Daoy (cell line): ENCODE measurements at regions not wholly inside any gene's neighbourhood (a gene's known extent, or its start where the extent isn't known, plus 50 kb on each side); places are given as distances from the start of the nearest gene placed in this dataset.
"Not testable (repeated sequence)": the region's sequence is repeated elsewhere in the genome, so short reads cannot be mapped to it uniquely, and the experiment has no call there.

Experiments
- DNase-seq: peaks from one replicate; pipeline ENCODE4 v3.0.0-alpha.2; 2015; ENCODE audit warnings: low read depth

DNA sequence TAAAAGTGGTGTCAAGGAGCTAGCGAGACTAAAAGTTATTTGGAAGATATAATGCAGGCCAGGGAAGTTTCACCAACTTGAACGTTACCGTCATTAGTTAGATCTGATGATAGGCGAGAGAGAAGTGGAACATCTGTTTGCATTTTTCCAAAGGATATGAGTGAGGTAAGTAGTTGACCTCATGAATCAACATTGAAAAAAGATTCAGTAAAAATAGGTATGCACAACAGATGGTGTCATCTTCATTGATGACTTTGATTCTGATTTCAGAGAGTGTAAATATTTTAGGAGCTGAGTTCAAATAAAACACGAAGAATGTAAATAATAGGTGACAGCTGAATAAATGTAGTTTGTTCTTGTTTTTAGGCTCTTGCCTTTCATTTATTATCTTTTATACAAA lies 998.9 kb upstream of the CDH6 start:
- DNase-seq, result no peak

DNA sequence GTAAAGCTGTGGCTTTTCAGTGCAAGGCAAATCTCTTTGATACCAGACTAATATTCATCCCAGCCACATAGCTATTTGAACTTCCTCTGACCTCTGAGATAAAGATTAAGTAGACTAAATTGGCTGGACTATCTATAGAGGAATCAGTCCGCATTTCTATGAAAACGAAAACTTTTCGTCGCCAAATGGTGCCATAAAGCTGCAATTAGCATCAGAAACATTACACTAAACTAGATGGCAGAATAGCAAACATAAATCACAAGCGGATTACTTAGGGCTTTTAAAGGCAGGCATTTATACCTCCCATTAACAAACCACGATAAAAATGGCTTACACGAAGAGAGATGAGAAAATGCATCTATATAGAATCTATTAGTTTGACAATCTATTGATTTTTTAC lies 1009.7 kb upstream of the CDH6 start:
- DNase-seq, result no peak

DNA sequence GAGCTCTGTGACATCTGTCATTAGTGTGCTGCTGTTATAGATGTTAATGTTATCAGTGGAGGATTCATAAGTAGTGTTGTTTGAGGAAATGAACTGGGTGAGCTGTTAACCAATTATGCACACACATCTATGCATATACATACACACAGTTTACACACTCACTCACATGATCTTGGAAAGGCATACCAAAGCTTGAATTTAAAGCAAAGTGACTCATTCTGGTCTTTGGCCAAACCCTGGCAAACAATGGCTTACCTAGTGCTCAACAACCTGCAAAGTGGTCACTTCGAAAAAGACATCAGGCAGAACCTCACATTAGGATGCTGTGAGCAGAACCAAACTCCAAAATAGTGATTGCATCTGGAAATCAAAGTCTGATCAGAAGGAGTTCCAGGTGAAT lies 1037.3 kb upstream of the CDH6 start:
- DNase-seq, result no peak

DNA sequence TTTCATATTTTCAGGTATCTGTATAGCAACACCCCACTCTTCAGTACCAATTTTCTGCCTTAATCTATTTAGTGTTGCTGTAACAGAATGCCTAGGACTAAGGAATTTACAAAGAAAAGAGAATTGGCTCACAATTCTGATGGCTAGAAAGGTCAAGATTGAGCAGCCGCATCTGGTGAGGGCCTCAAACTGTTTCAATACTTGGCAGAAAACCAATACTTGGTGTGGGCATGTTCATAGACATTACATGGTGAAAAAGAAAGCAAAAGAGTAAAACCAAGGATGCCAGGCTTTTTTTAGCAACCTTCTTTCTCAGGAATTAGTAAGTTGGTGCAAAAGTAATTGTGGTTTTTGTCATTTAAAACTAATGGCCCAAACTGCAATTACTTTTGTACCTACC lies 1041.1 kb upstream of the CDH6 start:
- no peak for DNase-seq

DNA sequence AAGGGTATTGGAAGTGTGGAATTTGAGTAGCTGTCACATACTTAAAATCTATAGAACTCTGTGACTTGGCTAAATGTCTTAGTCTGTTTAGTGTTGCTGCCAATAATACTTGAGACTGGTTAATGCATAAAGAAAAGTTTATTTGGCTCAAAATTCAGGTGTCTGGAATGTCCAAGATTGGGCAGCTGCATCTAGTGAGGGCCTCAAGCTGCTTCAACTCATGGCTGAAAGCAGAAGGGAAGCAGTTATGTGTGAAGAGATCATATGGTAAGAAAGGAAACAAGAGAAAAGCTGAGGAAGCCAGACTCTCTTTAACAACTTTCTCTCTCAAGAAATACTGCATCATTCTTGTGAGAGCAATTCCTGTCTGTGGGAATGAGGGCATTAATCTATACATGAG lies 1043.3 kb upstream of the CDH6 start:
- DNase-seq, result no peak

DNA sequence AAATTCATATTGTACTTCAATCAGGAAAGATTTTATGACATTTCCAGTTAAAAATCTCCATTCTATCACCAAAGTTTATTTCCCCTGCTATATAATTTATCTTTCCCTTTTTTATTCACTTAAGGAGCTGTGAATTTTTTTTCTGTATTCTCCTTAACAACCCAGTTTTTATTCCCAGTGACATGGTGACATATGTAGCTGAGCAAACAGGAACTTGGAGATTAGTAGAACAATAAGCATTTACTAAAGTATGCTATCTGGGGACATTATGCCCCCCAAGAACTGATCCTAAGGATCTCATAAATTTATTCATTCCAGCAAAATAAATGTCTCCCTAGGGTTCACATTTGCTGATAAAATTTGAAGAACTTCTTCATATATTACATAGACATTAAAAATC lies 1044.0 kb upstream of the CDH6 start:
- DNase-seq, result no peak

DNA sequence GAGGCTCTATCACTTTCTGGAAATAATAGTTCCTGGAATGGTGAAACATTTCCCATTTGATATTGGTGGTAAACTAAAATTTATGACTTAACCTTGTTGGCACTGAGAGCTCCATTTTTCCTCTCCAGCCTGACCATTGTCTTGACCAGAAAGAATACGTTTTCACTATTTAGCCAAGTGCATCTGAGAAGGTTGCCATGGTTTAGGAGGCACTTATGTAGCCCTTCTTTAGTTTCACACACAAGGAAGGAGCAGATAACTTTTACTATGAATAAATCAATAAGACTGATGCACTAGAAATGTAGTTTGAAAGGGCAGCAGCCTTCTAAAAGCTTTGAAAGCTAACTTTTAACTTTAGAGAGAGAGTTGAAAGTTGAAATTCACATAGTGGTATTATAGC lies 1045.5 kb upstream of the CDH6 start:
- no peak for DNase-seq

DNA sequence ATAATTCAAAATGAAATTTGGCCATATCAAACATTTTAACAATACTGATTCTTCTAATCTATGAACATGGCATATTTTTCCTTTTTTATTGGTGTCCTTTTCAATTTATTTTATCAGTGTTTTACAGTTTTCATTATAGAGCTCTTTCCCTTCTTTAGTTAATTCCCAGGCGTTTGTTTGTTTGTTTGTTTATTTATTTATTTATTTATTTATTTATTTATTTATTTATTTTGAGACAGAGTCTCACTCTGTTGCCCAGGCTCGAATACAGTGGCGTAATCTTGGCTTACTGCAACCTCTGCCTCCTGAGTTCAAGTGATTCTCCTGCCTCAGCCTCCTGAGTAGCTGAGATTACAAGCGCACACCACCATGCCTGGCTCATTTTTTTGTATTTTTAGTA lies 1049.4 kb upstream of the CDH6 start:
- not testable (repeated sequence) for DNase-seq

DNA sequence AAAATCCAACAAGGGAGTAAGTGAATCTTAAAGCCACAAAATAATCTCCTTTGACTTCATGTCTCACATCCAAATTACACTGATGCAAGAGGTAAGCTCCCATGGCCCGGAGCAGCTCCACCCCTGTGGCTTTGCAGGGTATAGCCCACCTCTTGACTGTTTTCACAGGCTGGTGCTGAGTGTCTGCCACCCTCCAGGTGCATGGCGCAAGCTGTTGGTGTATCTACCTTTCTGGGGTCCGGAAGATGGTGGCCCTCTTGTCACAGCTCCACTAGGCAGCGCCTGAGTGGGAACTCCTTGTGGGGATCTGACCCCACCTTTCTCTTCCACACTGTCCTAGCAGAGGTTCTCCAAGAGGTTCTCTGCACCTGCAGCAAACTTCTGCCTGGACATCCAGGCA lies 1051.1 kb upstream of the CDH6 start:
- no peak for DNase-seq

DNA sequence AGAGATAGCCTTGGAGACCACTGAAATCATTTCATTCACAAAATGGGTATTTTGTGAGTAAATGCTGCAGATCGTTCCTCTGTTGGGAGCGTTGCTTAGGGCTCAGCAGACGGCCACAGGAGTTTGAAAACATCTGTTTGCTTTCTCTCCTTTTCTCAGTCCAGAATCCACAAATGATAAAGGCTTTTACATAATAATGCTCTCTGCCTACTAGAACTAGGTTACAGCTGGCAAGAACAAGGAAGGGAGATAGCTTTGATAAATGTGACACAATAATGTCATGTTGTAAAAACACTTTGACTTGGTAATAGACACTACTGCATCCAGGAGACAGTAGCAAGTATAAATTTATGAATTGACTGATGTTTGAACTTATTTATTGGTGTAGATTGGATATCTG lies 1072.4 kb upstream of the CDH6 start:
- DNase-seq, result no peak

DNA sequence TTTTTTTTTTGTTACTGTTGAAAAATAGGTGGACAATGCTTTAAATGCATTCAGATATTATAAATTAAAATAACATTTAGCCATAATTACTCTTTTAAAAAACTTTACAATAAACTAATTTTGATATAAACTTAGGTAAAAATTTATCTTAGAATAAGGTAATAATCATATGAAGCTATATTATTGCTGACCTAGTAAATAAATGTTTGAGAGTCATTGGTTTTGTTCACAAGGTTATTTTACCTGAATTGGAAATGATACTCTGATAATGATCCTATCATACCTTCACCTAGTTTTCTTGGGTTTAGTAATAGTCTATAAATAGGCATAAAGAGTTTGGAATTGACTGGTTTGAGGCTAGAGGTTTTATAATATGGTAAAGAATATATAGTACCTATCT lies 1076.4 kb upstream of the CDH6 start:
- DNase-seq, result no peak

DNA sequence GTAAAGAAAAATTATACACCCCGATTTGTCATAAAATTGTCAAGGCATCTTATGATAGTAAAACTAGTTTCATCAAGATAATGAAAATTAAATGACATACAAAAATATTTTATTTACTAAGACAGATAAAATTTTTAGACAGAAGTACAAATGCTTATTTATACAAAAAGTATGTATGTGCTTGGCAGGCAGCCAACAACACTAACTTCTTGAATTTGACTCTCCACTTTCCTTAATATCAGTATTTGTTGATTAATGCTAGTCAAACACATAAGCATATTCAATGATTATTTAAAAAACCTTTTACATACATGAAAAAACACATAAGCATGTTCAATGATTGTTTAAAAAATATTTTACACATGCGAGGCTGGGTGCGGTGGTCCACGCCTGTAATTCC lies 1079.9 kb upstream of the CDH6 start:
- DNase-seq, result no peak

DNA sequence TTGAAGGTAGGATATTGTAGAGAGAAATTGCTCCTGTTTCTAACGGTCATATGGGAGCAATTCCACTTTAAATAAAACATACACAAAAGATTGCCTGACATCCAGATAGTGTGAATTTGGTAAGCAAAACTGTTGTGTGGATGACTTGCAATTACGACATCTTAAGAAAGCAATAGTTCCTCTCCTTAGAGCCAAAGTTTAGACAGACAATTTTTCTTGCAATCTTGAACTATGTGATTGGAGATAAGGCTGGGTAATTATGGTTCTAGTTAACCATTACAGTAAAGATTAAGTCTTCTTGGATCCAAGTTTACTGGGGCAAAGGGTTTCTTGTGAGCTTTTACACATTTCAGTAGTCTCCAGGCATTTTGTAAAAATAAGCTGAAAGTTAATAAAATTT lies 1080.6 kb upstream of the CDH6 start:
- DNase-seq, result no peak

DNA sequence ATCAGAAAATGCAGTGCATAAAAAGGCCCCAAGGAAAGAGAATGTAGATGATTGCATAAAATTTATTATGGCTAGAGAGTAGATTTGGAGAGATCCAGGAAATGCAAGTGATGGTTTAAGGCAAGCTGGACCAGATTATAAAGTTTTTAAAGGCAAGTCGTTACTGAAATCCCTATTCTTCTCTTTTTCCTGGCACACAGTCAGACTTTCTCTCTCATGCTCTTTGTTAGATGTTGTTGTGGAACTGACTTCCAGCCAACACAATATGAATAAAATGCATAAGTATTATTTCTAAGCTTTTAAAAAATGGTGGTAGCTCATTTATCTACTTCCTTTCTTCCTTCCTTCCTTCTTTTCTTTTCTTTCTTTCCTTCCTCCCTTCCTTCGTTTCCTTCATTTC lies 1085.4 kb upstream of the CDH6 start:
- no peak for DNase-seq

DNA sequence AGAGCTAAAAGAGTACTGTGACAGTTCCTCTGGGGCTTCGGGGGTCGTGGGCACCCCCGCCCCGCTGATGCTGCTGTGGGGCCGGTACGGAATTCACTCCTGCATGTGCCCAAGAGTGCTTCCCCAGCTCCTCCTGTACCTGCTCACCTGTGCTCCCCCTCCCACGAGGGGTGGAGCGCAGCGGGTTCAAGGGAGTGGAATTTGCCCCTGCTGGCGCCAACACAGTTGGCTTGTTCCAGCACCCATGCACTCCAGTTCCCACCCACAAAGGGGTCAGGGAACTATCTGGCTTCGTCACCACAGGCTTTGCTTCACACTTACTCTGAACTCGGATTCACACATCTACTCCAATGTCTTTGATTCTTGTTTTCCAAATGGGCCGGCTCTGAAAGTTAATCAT lies 1086.9 kb upstream of the CDH6 start:
- no peak for DNase-seq

DNA sequence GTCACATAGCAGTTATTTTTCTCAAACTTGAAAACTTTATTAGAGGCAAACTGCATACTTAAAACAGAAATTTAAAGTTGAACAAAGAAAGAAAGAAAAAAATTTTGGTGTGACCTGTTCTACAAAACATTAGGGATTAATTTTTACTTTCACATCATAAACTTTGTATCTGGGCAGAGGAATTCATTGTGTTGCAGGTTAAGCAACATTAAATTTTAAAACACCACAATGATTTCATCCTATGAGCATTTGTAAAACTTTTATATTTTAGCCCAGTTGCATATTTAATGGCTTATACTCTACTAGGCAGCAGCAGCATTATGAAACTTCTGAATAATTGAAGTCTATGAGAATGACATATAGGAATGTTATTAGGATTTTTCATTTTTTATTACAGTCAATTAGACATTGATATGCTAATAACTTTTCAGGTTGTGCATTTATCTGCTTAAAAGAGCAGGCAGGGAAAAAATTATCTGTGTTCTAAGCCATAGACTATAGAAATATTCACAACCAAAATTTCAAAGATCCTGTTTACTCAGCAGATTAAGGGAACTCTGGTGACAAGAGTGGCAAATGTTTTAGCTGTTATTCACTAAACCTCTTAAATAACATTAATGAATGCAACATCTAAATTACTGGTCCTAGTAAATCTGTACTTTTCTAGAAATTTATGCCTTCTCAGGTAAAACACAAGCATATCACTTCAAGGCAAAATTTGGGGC lies 1088.5 kb upstream of the CDH6 start:
- DNase-seq, result no peak

DNA sequence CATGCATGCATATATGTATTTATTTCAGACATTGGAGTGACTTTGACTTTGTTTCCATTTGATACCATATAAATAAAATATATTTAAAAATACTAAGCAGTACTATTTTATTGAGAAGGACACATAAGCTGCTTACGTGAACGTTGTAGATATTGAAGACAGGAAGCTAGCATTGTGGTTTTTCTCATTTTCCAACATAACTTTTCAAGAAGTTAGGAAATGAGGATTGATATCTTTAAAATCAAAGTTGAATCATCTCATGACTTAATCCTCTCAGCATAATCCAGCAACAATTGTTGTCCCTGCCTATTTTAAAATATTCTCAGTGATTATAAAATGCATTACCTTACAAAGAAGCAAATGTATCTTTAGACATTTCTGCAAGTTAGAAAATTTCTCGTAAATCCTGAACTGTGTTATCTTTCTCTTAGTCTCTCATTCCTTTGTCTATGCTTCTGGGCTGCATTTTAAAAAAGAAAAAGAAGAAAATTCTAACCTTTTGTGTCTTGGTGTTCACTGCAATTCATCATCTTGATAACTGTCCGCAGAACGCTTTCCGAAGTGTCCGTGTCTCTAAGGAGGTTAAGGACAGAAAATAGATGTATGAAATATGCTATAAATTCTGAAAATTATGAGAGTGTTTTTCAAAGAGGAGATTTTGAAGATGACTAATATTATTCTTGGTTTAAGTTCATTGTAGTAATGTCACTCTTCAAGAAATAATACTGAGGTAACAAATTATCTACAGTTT lies 1089.9 kb upstream of the CDH6 start:
- DNase-seq, result no peak

DNA sequence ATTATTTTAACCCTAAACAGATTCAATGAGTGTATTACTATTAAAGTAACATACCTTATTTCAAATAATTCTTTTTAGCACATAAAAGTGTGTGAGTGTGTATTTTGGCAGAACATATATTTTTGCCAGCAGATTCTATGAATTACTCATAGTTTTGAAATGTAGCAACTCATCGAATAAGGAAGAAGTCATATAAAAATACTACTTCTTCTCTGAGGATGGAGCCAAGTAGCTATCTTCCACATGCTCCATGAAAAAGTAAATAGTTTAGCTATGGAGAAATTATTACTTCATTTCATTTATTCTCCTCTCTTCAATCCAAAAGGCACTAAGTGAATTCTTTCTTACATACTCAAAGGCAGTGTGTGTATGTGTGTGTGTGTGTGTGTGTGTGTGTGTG lies 1090.4 kb upstream of the CDH6 start:
- DNase-seq, result no peak

DNA sequence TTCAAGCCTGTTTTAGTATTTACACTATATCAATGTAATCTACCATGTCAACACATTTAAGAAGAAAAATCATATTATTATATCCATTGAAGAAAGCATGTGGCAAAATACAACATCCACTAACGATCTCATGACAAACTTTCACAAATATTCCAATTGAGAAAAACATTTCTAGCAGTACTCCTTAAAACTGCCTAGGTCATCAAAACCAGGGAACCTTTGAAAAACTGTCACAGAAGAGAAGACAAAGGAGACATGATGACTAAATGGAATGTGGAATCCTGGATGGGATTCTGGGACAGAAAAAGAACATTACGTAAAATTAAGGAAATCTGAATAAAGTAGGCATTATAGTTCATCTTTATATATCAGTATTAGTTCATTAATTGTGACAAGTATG lies 1091.3 kb upstream of the CDH6 start:
- no peak for DNase-seq

DNA sequence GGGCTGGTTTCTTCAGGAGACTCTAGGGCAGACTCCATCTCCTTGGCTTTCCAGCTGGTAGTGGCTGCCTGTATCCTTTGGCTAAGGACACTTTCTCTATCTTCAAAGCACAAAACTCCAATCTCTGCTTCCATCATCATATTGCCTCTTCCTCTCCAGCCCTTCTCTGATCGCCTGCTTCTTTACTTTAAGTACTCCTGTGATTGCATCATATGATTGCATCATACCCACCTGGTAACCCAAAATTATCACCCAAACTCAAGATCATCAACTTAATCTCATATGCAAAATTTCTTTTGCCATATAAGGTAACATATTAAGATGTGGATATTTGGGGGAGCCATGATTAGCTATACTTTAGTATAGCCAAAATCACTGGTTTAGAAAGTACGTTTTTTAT lies 1092.6 kb upstream of the CDH6 start:
- DNase-seq, result no peak

DNA sequence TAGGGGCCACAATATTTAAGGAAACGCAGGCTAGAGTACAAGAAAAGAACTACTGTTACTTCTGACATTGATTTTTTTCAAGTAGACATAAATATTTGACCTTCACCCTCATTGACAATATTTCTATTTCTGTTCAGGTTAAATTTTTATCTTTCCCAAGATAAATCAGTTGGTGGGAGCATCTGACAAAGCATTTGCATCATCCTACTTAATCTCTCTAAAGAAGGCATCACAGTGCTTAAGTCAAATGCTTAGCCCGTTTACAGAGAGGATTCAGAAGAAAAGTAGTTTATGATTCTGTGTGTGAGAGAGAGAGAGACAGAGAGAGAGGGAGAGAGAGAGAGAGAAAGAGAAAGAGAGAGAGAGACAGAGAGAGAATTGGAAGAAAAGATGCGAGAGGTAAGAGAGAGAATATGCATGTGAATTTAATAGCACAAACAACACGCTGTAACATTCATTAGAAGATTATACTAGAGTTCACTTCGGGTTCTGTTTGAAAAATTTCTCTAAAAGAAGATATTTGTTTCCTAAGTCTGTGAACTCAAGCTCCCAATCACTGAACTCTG lies 1093.3 kb upstream of the CDH6 start:
- no peak for DNase-seq

DNA sequence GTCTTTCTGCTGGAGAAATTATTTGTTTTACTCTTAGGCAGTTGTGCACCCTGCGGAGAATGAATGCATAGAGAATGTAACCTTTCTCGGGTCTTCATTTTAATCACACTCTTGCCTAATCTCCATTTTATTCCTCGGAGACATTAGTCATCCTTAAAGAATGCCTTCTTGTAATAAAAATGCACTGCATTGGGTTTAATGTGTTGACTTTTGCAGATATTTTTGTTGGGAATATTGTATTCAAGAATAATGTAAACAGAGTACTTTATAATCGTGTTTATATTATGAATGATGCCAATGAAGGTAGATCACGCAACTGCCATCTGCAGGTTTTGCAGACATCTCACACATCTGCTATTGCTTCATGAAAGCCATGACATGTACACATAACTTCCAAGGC lies 1093.9 kb upstream of the CDH6 start:
- DNase-seq, result no peak

DNA sequence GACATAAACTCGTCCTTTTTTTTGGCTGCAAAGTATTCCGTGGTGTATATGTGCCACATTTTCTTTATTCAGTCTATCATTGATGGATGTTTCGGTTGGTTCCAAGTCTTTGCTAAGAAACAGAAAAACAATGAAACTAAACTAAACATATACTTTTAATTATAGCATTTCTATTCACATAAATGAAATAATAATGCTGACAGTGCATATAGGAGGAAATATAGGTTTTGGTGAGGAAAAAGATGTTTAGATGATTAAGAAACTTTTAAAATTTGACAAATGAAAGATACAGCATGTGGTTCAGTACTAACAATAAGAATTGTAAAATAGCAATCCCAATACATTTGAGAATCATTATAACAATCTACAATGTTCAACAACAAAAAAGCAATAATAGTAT lies 1094.5 kb upstream of the CDH6 start:
- no peak for DNase-seq

DNA sequence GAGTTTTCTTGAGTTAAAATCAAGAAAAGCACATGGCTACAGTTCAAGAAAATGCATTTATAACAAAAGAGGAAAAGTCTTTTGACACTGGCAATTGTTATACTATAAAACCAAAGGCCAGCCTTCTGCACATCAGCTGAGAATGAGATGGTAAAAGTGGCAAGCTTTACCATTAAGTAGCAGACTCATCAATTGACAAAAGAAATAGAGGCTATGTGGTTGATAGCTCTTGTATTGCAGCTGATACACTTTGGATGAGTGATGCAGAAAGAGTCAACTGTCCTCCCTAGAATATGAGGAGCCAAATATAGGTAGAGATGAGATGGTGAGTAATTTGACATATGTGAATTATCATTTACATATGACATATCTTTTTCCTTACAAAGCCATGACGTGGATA lies 1100.9 kb upstream of the CDH6 start:
- DNase-seq, result no peak
